ENCODE measurements at regions not wholly inside any gene's neighbourhood (a gene's known extent, or its start where the extent isn't known, plus 50 kb on each side); places are given as distances from the start of the nearest gene placed in this dataset.
"Not testable (repeated sequence)": the region's sequence is repeated elsewhere in the genome, so short reads cannot be mapped to it uniquely, and the experiment has no call there.

GRCh38 chr9:106104887-106105286 is 410.5 kb downstream of the TMEM38B start:
- H3K9me3 Mint-ChIP-seq = peaks cover 0 to 6% (median under 1%) of the 10 kb centered on the region in 6 donors
- no peak overlapping the region for H3K4me3 Mint-ChIP-seq
- H3K36me3 Mint-ChIP-seq = peaks cover 0 to 7% (median 3%) of the 10 kb centered on the region in 3 donors
- DNase-seq = no peak
- no peaks in the 10 kb centered on the region for H3K4me1 Mint-ChIP-seq
- no peak overlapping the region for H3K27ac Mint-ChIP-seq
- peaks cover 0 to 3% (median 2%) of the 10 kb centered on the region in 3 donors for H3K27me3 Mint-ChIP-seq (ENCODE audit: low read depth in 3 of 3)

GRCh38 chr9:106106396-106106795 is 412.1 kb downstream of the TMEM38B start:
- peaks cover 0 to 3% (median 0%) of the 10 kb centered on the region in 3 donors for H3K27me3 Mint-ChIP-seq (ENCODE audit: low read depth in 3 of 3)
- no peaks in the 10 kb centered on the region for H3K4me1 Mint-ChIP-seq
- DNase-seq = no peak
- peaks cover 0 to 6% (median 2%) of the 10 kb centered on the region in 6 donors for H3K9me3 Mint-ChIP-seq
- H3K4me3 Mint-ChIP-seq = no peak overlapping the region
- peaks cover 0 to 7% (median 3%) of the 10 kb centered on the region in 3 donors for H3K36me3 Mint-ChIP-seq
- H3K27ac Mint-ChIP-seq = no peak overlapping the region

GRCh38 chr9:106107716-106108115 is 413.4 kb downstream of the TMEM38B start:
- Mint-ChIP-seq H3K27me3 (ENCODE audit: low read depth in 3 of 3) (peaks cover 0 to 3% (median 0%) of the 10 kb centered on the region in 3 donors), H3K36me3 (peaks cover 0 to 7% (median 3%) of the 10 kb centered on the region in 3 donors), H3K27ac (no peak overlapping the region), H3K4me3 (no peak overlapping the region), H3K9me3 (peaks cover 0 to 6% (median 2%) of the 10 kb centered on the region in 6 donors), H3K4me1 (no peaks in the 10 kb centered on the region)
- DNase-seq = no peak

GRCh38 chr9:106109706-106110105 is 415.4 kb downstream of the TMEM38B start:
- H3K27ac Mint-ChIP-seq; H3K9me3 Mint-ChIP-seq; H3K27me3 Mint-ChIP-seq (ENCODE audit: low read depth in 3 of 3); H3K36me3 Mint-ChIP-seq; DNase-seq; H3K4me1 Mint-ChIP-seq; H3K4me3 Mint-ChIP-seq: not testable (repeated sequence)

GRCh38 chr9:106110483-106110882 is 416.1 kb downstream of the TMEM38B start:
- DNase-seq = no peak
- Mint-ChIP-seq H3K36me3 (peaks cover 0 to 7% (median 3%) of the 10 kb centered on the region in 3 donors), H3K4me1 (no peaks in the 10 kb centered on the region), H3K27ac (no peak overlapping the region), H3K4me3 (no peak overlapping the region), H3K9me3 (peaks cover 0 to 6% (median 0%) of the 10 kb centered on the region in 6 donors), H3K27me3 (ENCODE audit: low read depth in 3 of 3) (peaks cover 0 to 2% (median 1%) of the 10 kb centered on the region in 3 donors)

- Mint-ChIP-seq H3K27ac (no peak overlapping the region), H3K36me3 (peaks cover 0 to 7% (median 3%) of the 10 kb centered on the region in 3 donors)
- DNase-seq = no peak
These were observed 416.8 kb downstream of the TMEM38B start for GRCh38 chr9:106111039-106111730.

GRCh38 chr9:106112935-106113334 is 418.6 kb downstream of the TMEM38B start:
- H3K36me3 Mint-ChIP-seq = no peaks in the 10 kb centered on the region
- no peaks in the 10 kb centered on the region for H3K4me1 Mint-ChIP-seq
- no peak for DNase-seq
- H3K27ac Mint-ChIP-seq = no peak overlapping the region
- H3K9me3 Mint-ChIP-seq = peaks cover 0 to 14% (median 0%) of the 10 kb centered on the region in 6 donors
- peaks cover 0 to 2% (median 0%) of the 10 kb centered on the region in 3 donors for H3K27me3 Mint-ChIP-seq (ENCODE audit: low read depth in 3 of 3)
- H3K4me3 Mint-ChIP-seq = no peak overlapping the region

More at GRCh38 chr9:106111039-106111730, 416.8 kb downstream of the TMEM38B start:
- H3K9me3 Mint-ChIP-seq = peaks cover 0 to 9% (median 0%) of the 10 kb centered on the region in 6 donors
- peaks cover 0 to 2% (median 1%) of the 10 kb centered on the region in 3 donors for H3K27me3 Mint-ChIP-seq (ENCODE audit: low read depth in 3 of 3)
- H3K4me3 Mint-ChIP-seq = no peak overlapping the region
- no peaks in the 10 kb centered on the region for H3K4me1 Mint-ChIP-seq

GRCh38 chr9:106119176-106119575 is 424.8 kb downstream of the TMEM38B start:
- DNase-seq = no peak
- Mint-ChIP-seq H3K4me1 (no peaks in the 10 kb centered on the region), H3K36me3 (peaks cover 0 to 1% (median 0%) of the 10 kb centered on the region in 3 donors), H3K27ac (no peak overlapping the region), H3K4me3 (no peak overlapping the region), H3K9me3 (peaks cover 0 to 13% (median 0%) of the 10 kb centered on the region in 6 donors), H3K27me3 (ENCODE audit: low read depth in 3 of 3) (peaks cover 0 to 1% (median 1%) of the 10 kb centered on the region in 3 donors)

- Mint-ChIP-seq H3K4me3 (no peak overlapping the region), H3K4me1 (no peaks in the 10 kb centered on the region), H3K27ac (no peak overlapping the region), H3K36me3 (peaks cover 0 to 4% (median 1%) of the 10 kb centered on the region in 3 donors), H3K9me3 (peaks cover 0 to 13% (median under 1%) of the 10 kb centered on the region in 6 donors), H3K27me3 (ENCODE audit: low read depth in 3 of 3) (peaks cover 0 to 3% (median 1%) of the 10 kb centered on the region in 3 donors)
- no peak for DNase-seq
These were observed 425.7 kb downstream of the TMEM38B start for GRCh38 chr9:106120071-106120470.

- peaks cover 0 to 10% (median 6%) of the 10 kb centered on the region in 6 donors for H3K9me3 Mint-ChIP-seq
- no peaks in the 10 kb centered on the region for H3K4me1 Mint-ChIP-seq
- H3K36me3 Mint-ChIP-seq = peaks cover 0 to 13% (median 4%) of the 10 kb centered on the region in 3 donors
- peaks cover 0 to 3% (median 2%) of the 10 kb centered on the region in 3 donors for H3K27me3 Mint-ChIP-seq (ENCODE audit: low read depth in 3 of 3)
- no peak for DNase-seq
- H3K27ac Mint-ChIP-seq = no peak overlapping the region
- H3K4me3 Mint-ChIP-seq = no peak overlapping the region
These were observed 433.4 kb downstream of the TMEM38B start for GRCh38 chr9:106127776-106128175.

- H3K36me3 Mint-ChIP-seq = peaks cover 0 to 10% (median 0%) of the 10 kb centered on the region in 3 donors
- no peak overlapping the region for H3K27ac Mint-ChIP-seq
- no peak for DNase-seq
- H3K9me3 Mint-ChIP-seq = peaks cover 0 to 10% (median 5%) of the 10 kb centered on the region in 6 donors
- H3K27me3 Mint-ChIP-seq (ENCODE audit: low read depth in 3 of 3) = peaks cover 0 to 2% (median 0%) of the 10 kb centered on the region in 3 donors
- no peak overlapping the region for H3K4me3 Mint-ChIP-seq
- no peaks in the 10 kb centered on the region for H3K4me1 Mint-ChIP-seq
These were observed 436.0 kb downstream of the TMEM38B start for GRCh38 chr9:106130374-106130773.

GRCh38 chr9:106143781-106144180 is 449.4 kb downstream of the TMEM38B start:
- H3K9me3 Mint-ChIP-seq = no peaks in the 10 kb centered on the region
- DNase-seq = no peak
- peaks cover 0 to 3% (median 0%) of the 10 kb centered on the region in 3 donors for H3K27me3 Mint-ChIP-seq (ENCODE audit: low read depth in 3 of 3)
- peaks cover 0 to 4% (median 3%) of the 10 kb centered on the region in 3 donors for H3K36me3 Mint-ChIP-seq
- no peak overlapping the region for H3K4me3 Mint-ChIP-seq
- peaks cover 9 to 17% of the 10 kb centered on the region in 2 donors for H3K4me1 Mint-ChIP-seq
- H3K27ac Mint-ChIP-seq = no peak overlapping the region

- Mint-ChIP-seq H3K36me3 (peaks cover 0 to 4% (median 3%) of the 10 kb centered on the region in 3 donors), H3K27ac (no peak overlapping the region), H3K27me3 (ENCODE audit: low read depth in 3 of 3) (peaks cover 0 to 2% (median 0%) of the 10 kb centered on the region in 3 donors), H3K4me1 (peaks cover 9 to 17% of the 10 kb centered on the region in 2 donors), H3K4me3 (no peak overlapping the region), H3K9me3 (no peaks in the 10 kb centered on the region)
- DNase-seq = no peak
These were observed 451.9 kb downstream of the TMEM38B start for GRCh38 chr9:106146066-106146840.

- Mint-ChIP-seq H3K9me3 (no peaks in the 10 kb centered on the region), H3K4me3 (no peak overlapping the region), H3K4me1 (peaks cover 12 to 23% of the 10 kb centered on the region in 2 donors), H3K36me3 (peaks cover 0 to 2% (median 2%) of the 10 kb centered on the region in 3 donors), H3K27ac (peak overlapping the region in 1 of 6 donors; percentile 37), H3K27me3 (ENCODE audit: low read depth in 3 of 3) (peaks cover 0 to 2% (median 0%) of the 10 kb centered on the region in 3 donors)
- DNase-seq = no peak
These were observed 452.5 kb downstream of the TMEM38B start for GRCh38 chr9:106146886-106147285.

Measured in immature natural killer cell (primary cell).